GM19035 (cell line): ENCODE measurements at regions not wholly inside any gene's neighbourhood (a gene's known extent, or its start where the extent isn't known, plus 50 kb on each side); places are given as distances from the start of the nearest gene placed in this dataset.
"Not testable (repeated sequence)": the region's sequence is repeated elsewhere in the genome, so short reads cannot be mapped to it uniquely, and the experiment has no call there.

Experiments used
- ATAC-seq: cut with Tn5 transposase; IDR thresholded peaks from one replicate; pipeline ENCODE4 v1.9.1; 2021; ENCODE audit not compliant: unreplicated experiment

- ATAC-seq, result no peak
Observed at GRCh38 chr10:3580565-3580964, 204.4 kb downstream of the KLF6 start.

GRCh38 chr10:3579845-3580244, 205.2 kb downstream of the KLF6 start:
- no peak for ATAC-seq

GRCh38 chr10:3578682-3579081, 206.3 kb downstream of the KLF6 start:
- ATAC-seq, result no peak

GRCh38 chr10:3578159-3578558, 206.8 kb downstream of the KLF6 start:
- ATAC-seq, result no peak

- no peak for ATAC-seq
Observed at GRCh38 chr10:3574451-3574850, 210.6 kb downstream of the KLF6 start.

GRCh38 chr10:3573498-3573897, 211.5 kb downstream of the KLF6 start:
- no peak for ATAC-seq

- no peak for ATAC-seq
Observed at GRCh38 chr10:3571310-3571825, 213.6 kb downstream of the KLF6 start.

GRCh38 chr10:3570855-3571266, 214.1 kb downstream of the KLF6 start:
- no peak for ATAC-seq

GRCh38 chr10:3570131-3570729, 214.8 kb downstream of the KLF6 start:
- ATAC-seq, result no peak

GRCh38 chr10:3568983-3569382, 216.0 kb downstream of the KLF6 start:
- ATAC-seq, result no peak

- ATAC-seq, result no peak
Observed at GRCh38 chr10:3568392-3568791, 216.6 kb downstream of the KLF6 start.

- ATAC-seq, result no peak
Observed at GRCh38 chr10:3567291-3567963, 217.6 kb downstream of the KLF6 start.

- no peak for ATAC-seq
Observed at GRCh38 chr10:3566627-3567026, 218.4 kb downstream of the KLF6 start.

- ATAC-seq, result no peak
Observed at GRCh38 chr10:3564346-3565002, 220.5 kb downstream of the KLF6 start.

- ATAC-seq, result no peak
Observed at GRCh38 chr10:3563298-3563697, 221.7 kb downstream of the KLF6 start.

GRCh38 chr10:3560628-3561027, 224.4 kb downstream of the KLF6 start:
- ATAC-seq, result not testable (repeated sequence)

GRCh38 chr10:3559527-3559926, 225.5 kb downstream of the KLF6 start:
- no peak for ATAC-seq

- ATAC-seq, result no peak
Observed at GRCh38 chr10:3559011-3559410, 226.0 kb downstream of the KLF6 start.

GRCh38 chr10:3556191-3557017, 228.6 kb downstream of the KLF6 start:
- not testable (repeated sequence) for ATAC-seq

- no peak for ATAC-seq
Observed at GRCh38 chr10:3554121-3554522, 230.9 kb downstream of the KLF6 start.

- no peak for ATAC-seq
Observed at GRCh38 chr10:3552281-3552680, 232.7 kb downstream of the KLF6 start.
